ENCODE measurements at regions not wholly inside any gene's neighbourhood (a gene's known extent, or its start where the extent isn't known, plus 50 kb on each side); places are given as distances from the start of the nearest gene placed in this dataset.

DNA sequence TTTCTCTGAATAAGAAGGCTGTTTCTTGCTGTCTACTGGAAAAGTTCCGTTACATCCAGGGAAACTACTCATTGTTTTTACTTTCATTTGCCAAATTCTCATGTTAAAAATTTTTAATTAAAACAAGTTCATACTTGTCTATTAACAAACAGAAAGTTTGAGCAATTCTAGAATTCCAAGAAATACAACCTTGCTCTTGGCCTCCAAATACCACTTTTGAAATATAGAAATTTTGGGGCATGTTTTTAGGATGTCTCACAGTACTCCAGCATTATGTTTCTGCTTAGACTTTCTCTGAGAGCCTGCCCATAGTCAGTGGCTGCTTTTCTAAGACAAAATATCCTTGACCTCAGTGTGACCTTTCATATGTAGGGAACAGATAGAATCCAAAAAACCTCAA lies 228.7 kb upstream of the RND3 start:
- DNase-seq (ENCODE audit: low spot score): no peak
- TF ChIP-seq, protein P1, sequence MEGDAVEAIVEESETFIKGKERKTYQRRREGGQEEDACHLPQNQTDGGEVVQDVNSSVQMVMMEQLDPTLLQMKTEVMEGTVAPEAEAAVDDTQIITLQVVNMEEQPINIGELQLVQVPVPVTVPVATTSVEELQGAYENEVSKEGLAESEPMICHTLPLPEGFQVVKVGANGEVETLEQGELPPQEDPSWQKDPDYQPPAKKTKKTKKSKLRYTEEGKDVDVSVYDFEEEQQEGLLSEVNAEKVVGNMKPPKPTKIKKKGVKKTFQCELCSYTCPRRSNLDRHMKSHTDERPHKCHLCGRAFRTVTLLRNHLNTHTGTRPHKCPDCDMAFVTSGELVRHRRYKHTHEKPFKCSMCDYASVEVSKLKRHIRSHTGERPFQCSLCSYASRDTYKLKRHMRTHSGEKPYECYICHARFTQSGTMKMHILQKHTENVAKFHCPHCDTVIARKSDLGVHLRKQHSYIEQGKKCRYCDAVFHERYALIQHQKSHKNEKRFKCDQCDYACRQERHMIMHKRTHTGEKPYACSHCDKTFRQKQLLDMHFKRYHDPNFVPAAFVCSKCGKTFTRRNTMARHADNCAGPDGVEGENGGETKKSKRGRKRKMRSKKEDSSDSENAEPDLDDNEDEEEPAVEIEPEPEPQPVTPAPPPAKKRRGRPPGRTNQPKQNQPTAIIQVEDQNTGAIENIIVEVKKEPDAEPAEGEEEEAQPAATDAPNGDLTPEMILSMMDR (IDR thresholded peaks at IDR 0.05): no peak
- peak; percentile 47 for ATAC-seq (ENCODE audit: low FRiP score)

DNA sequence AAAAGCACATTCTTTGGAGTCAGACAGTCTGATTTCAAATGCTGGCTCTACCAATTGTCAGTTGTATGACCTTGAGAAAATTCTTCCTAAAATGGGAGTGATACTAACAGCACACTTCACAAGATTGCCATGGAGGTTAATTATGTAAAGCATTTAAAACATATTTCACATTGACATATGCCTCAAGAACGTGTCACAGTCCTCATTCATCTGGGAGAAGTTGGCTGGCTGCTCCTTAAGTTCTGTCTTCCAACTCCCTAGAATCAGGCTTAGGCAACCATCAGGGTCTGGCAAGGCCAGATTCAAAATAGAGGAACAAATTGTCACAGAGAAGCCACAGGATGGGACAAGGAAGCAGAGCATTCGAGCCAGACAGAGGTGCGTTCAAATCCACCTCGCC lies 228.0 kb upstream of the RND3 start:
- no peak for DNase-seq (ENCODE audit: low spot score)

DNA sequence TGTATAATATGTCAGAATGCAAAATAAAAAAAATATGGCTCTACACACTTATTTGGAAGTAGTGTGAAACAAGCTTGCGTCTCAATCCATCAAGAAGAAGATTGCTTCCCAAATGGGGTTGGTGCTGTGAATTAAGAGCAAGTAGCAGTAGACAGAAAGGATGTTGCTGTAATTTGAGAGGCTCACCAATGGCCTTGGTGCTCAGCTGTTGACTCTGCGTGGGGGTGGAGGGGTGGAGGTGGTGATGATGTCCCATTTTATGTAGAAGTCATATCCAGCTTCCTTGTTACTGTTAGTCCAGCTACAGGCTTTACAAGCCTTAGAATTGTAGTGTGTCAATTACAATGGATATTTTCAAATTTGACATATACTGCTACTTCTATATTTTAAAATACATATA lies 223.4 kb upstream of the RND3 start:
- DNase-seq (ENCODE audit: low spot score) (no peak), ATAC-seq (ENCODE audit: low FRiP score) (no peak)
- TF ChIP-seq, protein P1 (IDR thresholded peaks at IDR 0.05): no peak

More for the DNA sequence above, 228.0 kb upstream of the RND3 start:
- TF ChIP-seq, protein P1 (IDR thresholded peaks at IDR 0.05): no peak
- ATAC-seq (ENCODE audit: low FRiP score): no peak

DNA sequence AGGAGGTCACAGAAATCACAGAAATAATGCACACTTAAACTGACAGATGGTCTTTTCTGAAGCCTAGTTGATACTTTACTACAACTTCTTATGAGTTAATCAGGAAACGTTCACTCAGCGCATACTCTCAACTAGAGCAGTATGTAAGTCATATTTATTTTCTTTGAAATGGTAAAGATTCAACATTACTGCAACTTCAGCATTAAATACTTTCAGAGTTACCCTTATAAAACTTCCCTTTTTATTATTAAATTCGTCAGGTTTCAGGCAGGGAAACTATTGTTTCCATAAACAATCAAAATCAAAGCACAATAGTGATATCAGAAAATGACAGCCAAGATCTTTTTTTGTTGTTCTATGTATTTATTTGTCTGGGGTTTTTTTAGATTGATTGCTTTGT lies 222.6 kb upstream of the RND3 start:
- TF ChIP-seq, protein P1 (IDR thresholded peaks at IDR 0.05): no peak
- DNase-seq (ENCODE audit: low spot score) (no peak), ATAC-seq (ENCODE audit: low FRiP score) (no peak)

DNA sequence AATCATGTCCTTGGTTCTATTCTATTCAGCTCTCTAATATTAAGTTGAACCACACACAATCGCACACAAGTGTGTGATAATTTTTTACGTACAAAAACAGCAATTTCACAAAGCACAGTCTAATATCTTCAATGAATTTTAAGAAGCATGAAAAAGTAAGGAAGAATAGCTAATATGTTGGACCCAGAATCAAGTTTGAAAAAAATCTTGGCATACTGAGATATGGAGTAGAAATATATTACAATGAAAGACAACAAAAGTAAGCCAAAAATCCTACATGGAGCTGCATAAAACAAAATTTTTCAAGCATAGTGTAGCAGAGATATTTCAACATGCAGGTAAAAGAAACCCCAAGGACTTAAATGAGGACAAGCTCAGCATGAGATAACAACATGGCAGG lies 219.1 kb upstream of the RND3 start:
- TF ChIP-seq, protein P1 (IDR thresholded peaks at IDR 0.05): no peak
- no peak for DNase-seq (ENCODE audit: low spot score)

DNA sequence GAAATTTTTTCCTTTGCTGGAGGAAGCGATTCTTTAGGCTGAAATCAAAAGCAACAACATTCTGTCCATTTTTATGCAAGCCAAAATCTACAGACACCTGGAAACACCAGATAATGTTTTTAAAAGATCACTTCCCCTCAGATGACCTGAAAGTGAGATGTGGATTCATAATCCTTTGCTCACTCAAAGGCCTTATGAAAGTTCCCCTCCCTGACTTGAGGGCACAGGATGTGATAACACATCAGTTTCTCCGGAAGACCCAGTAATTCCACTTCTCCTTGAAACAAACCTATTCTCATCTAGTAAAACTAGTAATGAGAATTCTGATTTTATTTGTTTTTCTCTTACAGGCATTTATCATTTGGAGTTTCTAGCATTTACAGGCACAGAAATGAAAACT lies 218.3 kb upstream of the RND3 start:
- TF ChIP-seq, protein P1 (IDR thresholded peaks at IDR 0.05): no peak
- ATAC-seq (ENCODE audit: low FRiP score) (no peak), DNase-seq (ENCODE audit: low spot score) (no peak)

More for the DNA sequence above, 219.1 kb upstream of the RND3 start:
- ATAC-seq (ENCODE audit: low FRiP score): no peak

DNA sequence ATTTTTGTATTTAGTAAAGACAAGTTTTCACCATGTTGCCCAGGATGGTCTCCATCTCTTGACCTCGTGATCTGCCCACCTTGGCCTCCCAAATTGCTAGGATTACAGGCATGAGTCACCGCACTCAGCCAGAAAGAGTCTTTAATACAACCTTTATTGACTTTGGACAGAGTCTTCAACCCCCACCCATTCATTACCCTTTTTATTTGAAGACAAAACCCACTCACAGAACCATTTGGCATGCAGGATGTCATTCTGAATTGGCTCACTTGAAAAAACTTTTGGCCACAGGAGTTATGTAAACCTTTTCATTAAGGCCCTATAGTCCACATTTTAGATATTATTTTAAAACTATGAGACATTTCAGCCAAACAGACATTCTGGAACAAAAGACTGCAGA lies 217.9 kb upstream of the RND3 start:
- TF ChIP-seq, protein P1 (IDR thresholded peaks at IDR 0.05): no peak
- no peak for ATAC-seq (ENCODE audit: low FRiP score)

More for the DNA sequence above, 217.9 kb upstream of the RND3 start:
- no peak for DNase-seq (ENCODE audit: low spot score)

All from omental fat pad (tissue), 3 donors.